BLaER1 (cell line): ENCODE measurements at regions not wholly inside any gene's neighbourhood (a gene's known extent, or its start where the extent isn't known, plus 50 kb on each side); places are given as distances from the start of the nearest gene placed in this dataset.
"Not testable (repeated sequence)": the region's sequence is repeated elsewhere in the genome, so short reads cannot be mapped to it uniquely, and the experiment has no call there.

Experiments used
- H3K27ac ChIP-seq: shearing (Covaris generic); formaldehyde crosslinking; 2 replicates; pipeline ENCODE4 v1.8.1; 2022
- H3K27me3 ChIP-seq: shearing (Covaris generic); formaldehyde crosslinking; 2 replicates; pipeline ENCODE4 v1.8.1; 2022
- H3K36me3 ChIP-seq: shearing (Covaris generic); formaldehyde crosslinking; 2 replicates; pipeline ENCODE4 v1.8.1; 2022
- H3K4me1 ChIP-seq: shearing (Covaris generic); formaldehyde crosslinking; 2 replicates; pipeline ENCODE4 v1.8.1; 2022
- H3K4me2 ChIP-seq: shearing (Covaris generic); formaldehyde crosslinking; 2 replicates; pipeline ENCODE4 v1.8.1; 2022
- H3K4me3 ChIP-seq: shearing (Covaris generic); formaldehyde crosslinking; 2 replicates; pipeline ENCODE4 v1.8.1; 2022
- H3K9ac ChIP-seq: shearing (Covaris generic); formaldehyde crosslinking; 2 replicates; pipeline ENCODE4 v1.8.1; 2022
- H3K9me3 ChIP-seq: shearing (Covaris generic); formaldehyde crosslinking; 2 replicates; pipeline ENCODE4 v1.8.1; 2022
- H4K20me1 ChIP-seq: shearing (Covaris generic); formaldehyde crosslinking; 2 replicates; pipeline ENCODE4 v1.8.1; 2022
- Cebpa-rat ChIP-seq: shearing (Covaris generic); IDR thresholded peaks from 2 replicates; pipeline ENCODE4 v1.8.1; 2022

DNA sequence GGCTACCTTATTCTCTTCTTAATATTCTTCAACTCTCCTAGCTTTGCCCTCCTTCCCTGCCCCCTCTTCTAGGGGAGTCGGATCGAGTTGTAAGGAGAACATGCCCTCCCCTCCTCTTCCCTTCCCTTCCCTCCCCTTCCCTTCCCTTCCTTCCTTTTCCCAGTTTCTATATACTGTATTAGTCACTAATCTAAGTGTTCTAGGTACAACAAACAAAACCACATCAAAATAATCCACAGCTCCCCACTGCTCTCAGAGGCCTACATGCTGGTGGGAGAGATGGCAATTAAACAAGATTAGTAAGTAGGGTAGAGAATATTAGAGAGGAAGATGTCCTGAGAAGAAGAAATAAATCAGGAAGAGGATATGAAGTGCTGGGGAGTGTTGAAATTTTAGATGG, 119.9 kb upstream of the PZP start:
- TF ChIP-seq Cebpa-rat: no peak
- peaks cover 16% of the 10 kb centered on the region for H3K4me1 ChIP-seq

DNA sequence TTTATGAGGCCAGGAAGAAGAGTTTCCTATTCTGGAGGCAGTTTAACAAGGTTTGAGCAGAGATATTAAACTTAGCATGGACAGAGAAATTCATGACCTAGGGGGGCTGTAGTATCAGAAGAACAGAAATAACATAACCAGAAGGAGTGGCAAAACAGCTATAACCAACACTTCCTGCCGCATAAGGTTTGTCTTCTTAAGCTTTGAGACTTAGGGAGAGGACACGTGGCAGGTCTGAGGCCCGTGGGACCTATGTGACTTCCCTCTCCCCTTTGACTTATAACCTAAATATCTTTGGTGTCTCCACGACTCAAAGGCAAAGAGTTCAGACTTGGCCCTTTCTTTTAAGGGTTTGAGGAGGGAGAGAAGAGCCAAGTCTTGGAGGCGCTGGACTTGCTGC, 119.1 kb upstream of the PZP start:
- H3K4me3 ChIP-seq: no peak overlapping the region
- H3K27me3 ChIP-seq: no peaks in the 10 kb centered on the region
- H3K9ac ChIP-seq: no peak overlapping the region
- H3K27ac ChIP-seq: no peak overlapping the region; the same call in 1 of the 2 replicates
- H3K4me2 ChIP-seq: peak overlapping the region; percentile 43
- peaks cover 16% of the 10 kb centered on the region for H3K4me1 ChIP-seq
- no peak for TF ChIP-seq Cebpa-rat
- H3K36me3 ChIP-seq: no peaks in the 10 kb centered on the region
- no peaks in the 10 kb centered on the region for H3K9me3 ChIP-seq
- H4K20me1 ChIP-seq: no peaks in the 10 kb centered on the region

More for the DNA sequence above, 119.9 kb upstream of the PZP start:
- Histone ChIP-seq H3K9ac (no peak overlapping the region), H3K27me3 (no peaks in the 10 kb centered on the region), H3K36me3 (no peaks in the 10 kb centered on the region), H3K4me2 (no peak overlapping the region), H4K20me1 (no peaks in the 10 kb centered on the region), H3K9me3 (no peaks in the 10 kb centered on the region), H3K27ac (no peak overlapping the region), H3K4me3 (no peak overlapping the region)

DNA sequence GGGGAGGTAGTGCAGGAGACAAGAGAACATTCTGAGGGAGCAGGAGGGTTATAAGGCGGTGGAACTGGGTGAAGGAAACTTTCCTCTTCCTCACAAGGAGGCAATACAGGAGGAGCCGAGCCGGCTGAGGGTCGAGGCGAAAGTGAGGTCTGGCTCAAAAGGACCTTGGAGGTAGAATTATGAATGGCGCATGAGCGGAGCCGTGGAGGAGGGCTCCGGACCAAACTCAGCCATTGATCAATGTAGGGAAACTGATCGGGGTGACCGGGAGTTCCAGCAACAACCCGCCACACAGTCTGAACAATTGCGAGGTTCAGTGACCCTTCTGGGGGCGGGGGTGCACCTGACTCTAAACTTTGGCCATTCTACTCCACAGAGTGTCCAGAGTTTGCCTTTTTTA, 118.7 kb upstream of the PZP start:
- Histone ChIP-seq H3K4me1 (peaks cover 16% of the 10 kb centered on the region), H3K4me2 (peak overlapping the region; percentile 43)
- not testable (repeated sequence) for H3K27ac ChIP-seq, H3K27me3 ChIP-seq, H4K20me1 ChIP-seq, H3K36me3 ChIP-seq, H3K9ac ChIP-seq, H3K9me3 ChIP-seq, H3K4me3 ChIP-seq

DNA sequence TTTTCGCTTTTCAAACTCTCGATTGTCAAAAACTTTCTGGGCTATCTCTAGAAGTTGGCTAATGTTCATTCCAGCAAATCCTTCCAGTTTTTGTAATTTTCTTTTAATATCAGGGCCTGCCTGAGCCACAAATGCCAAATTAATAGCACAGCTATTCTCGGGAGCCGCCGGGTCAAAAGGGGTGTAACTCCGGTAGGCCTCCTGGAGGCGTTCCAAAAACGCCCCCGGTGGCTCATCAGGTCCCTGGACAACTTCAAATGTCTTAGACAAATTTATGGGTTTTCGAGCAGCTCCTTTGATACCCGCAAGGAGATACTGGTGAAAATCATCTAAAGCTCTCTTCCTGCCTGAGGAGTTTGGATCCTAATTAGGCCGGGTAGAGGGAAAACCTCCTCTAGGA, 117.9 kb upstream of the PZP start:
- Histone ChIP-seq H3K27ac (no peak overlapping the region), H3K36me3 (no peaks in the 10 kb centered on the region), H3K9ac (no peak overlapping the region), H3K4me2 (no peak overlapping the region), H4K20me1 (no peaks in the 10 kb centered on the region), H3K9me3 (no peaks in the 10 kb centered on the region), H3K4me3 (no peak overlapping the region), H3K4me1 (peaks cover 16% of the 10 kb centered on the region), H3K27me3 (no peaks in the 10 kb centered on the region)
- no peak for TF ChIP-seq Cebpa-rat

DNA sequence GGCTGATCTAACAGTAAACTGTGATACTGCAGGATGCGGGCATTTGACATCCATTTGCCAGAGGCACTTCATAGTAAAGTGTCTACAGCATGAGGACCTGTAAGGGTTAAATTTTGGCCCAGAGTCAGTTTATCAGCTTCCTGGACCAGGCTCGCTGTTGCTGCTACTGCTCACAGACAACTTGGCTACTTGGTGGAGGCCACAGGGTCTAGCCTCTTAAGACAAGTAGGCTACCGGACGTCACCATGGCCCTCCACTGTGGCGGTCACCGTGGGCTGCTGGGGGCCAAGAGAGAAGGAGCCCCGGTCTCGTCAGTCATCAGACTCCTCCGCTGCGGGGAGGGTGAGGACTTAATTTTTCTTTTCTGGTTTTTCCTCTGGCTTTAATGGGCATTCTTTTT, 117.3 kb upstream of the PZP start:
- Histone ChIP-seq H3K4me2 (no peak overlapping the region), H4K20me1 (no peaks in the 10 kb centered on the region), H3K27me3 (no peaks in the 10 kb centered on the region), H3K9me3 (no peaks in the 10 kb centered on the region), H3K4me1 (peaks cover 16% of the 10 kb centered on the region), H3K27ac (no peak overlapping the region), H3K4me3 (no peak overlapping the region), H3K36me3 (no peaks in the 10 kb centered on the region), H3K9ac (no peak overlapping the region)
- TF ChIP-seq Cebpa-rat: no peak

DNA sequence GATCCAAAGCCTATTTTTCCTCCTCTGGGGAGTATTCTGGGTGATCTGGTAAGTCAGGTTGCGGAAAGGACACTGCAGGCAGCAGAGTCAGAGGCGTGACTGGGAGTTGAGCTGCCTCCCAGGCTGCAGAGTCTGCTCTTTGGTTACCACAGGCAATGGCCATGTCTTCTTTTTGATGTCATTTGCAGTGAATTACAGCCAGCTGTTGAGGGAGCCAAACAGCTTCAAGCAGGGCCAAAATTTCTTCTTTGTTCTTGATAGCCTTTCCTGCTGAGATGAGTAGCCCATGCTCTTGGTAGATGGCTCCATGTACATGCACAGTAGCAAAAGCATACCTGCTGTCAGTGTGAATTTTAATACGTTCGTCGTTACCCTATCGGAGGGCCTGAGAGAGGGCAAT, 116.6 kb upstream of the PZP start:
- H4K20me1 ChIP-seq: no peaks in the 10 kb centered on the region
- H3K9me3 ChIP-seq: no peaks in the 10 kb centered on the region
- no peak overlapping the region for H3K27ac ChIP-seq
- H3K9ac ChIP-seq: no peak overlapping the region
- no peak overlapping the region for H3K4me3 ChIP-seq
- H3K4me1 ChIP-seq: peaks cover 21% of the 10 kb centered on the region
- no peak for TF ChIP-seq Cebpa-rat
- H3K4me2 ChIP-seq: no peak overlapping the region
- H3K27me3 ChIP-seq: no peaks in the 10 kb centered on the region
- H3K36me3 ChIP-seq: no peaks in the 10 kb centered on the region

DNA sequence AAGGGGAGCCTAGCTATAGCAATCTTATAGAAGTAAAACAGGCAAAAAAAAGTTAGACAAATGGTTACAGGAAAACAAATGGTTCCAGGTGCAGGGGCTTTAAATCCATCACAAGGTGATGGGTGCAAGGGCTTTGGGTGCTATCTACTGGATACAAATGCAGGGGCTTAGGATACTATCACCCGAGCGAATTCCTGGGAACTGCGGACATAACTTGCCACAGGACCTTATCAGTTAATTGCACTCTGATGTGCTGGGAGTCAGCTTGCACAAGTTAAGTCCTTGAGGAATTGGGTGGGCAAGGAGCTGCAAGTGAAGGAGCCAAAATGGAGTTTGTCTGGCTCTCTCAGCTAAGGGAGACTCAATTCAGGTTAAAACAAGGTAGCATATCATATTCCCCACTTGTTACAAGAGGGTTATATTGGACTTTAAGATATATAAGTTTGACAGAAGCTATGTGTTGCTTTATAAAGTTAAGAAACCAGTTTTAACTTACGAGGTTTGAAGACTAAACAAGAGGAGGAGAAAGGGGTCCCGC, 115.0 kb upstream of the PZP start:
- H3K27ac ChIP-seq: no peak overlapping the region
- no peak overlapping the region for H3K9ac ChIP-seq
- H4K20me1 ChIP-seq: no peaks in the 10 kb centered on the region
- no peaks in the 10 kb centered on the region for H3K9me3 ChIP-seq
- no peak for TF ChIP-seq Cebpa-rat
- H3K4me3 ChIP-seq: no peak overlapping the region
- H3K27me3 ChIP-seq: no peaks in the 10 kb centered on the region
- no peak overlapping the region for H3K4me2 ChIP-seq
- H3K36me3 ChIP-seq: no peaks in the 10 kb centered on the region
- H3K4me1 ChIP-seq: peaks cover 34% of the 10 kb centered on the region

DNA sequence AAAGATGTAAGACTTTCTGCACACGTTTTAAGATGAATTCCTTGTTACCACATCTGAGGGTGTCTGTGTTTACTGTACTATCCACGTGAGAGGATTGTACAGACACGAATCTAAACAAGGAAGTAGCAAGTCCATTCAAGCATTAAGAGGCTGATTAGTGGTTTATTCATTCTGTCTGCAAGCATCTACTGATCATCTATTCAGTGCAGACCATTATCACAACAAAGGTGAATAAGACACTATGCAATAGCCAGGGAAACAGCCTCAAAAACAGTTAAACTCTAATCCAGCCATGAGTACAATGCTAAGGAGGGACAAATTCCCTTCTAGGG, 111.6 kb upstream of the PZP start:
- no peaks in the 10 kb centered on the region for H3K9me3 ChIP-seq
- no peaks in the 10 kb centered on the region for H4K20me1 ChIP-seq
- no peak for TF ChIP-seq Cebpa-rat
- H3K9ac ChIP-seq: no peak overlapping the region
- peaks cover 17% of the 10 kb centered on the region for H3K4me1 ChIP-seq
- H3K27me3 ChIP-seq: no peaks in the 10 kb centered on the region
- H3K27ac ChIP-seq: no peak overlapping the region
- H3K4me2 ChIP-seq: peak overlapping the region; percentile 57
- no peak overlapping the region for H3K4me3 ChIP-seq
- no peaks in the 10 kb centered on the region for H3K36me3 ChIP-seq

DNA sequence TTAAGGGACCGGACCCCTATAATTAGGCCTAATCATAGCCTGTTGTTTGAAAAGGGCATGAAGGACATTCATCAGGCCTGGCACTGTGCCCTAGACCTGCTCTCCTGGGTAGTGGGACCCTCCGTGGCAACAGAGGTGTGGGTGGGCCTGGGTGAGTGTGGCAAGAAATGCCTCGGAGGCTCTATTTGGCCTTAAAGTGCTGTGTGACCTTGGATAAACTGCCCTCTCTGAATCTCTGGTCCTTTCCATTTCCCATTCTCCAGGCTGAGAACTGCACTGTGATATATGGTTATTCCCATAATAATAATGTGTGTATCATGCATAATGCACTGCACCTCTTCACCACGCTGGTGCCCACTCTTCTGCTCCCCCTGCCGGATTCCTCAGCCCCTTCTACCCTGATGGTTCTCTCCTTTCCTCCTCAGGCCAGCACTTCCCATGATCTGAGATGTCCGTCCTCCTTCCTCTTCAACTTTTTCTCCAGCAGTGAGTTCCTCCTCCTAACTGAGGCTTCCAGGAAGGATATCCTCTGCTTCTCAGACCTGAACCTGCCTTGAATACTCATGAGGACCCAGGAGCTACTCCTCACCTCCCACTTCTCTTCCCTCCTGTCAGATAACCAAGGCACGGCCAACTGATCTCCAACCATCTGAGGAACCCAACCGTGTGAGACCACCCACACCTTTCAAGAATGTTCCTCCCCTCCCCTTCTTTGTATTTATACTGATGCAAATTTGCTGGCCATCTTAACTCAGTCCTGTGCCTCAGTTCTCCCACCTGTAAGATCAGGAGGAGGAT, 111.0 kb upstream of the PZP start:
- Histone ChIP-seq H3K27me3 (no peaks in the 10 kb centered on the region), H3K9ac (no peak overlapping the region), H4K20me1 (no peaks in the 10 kb centered on the region), H3K9me3 (no peaks in the 10 kb centered on the region), H3K4me3 (no peak overlapping the region), H3K4me2 (peak overlapping the region; percentile 57), H3K27ac (no peak overlapping the region), H3K4me1 (peaks cover 17% of the 10 kb centered on the region), H3K36me3 (no peaks in the 10 kb centered on the region)
- TF ChIP-seq Cebpa-rat: no peak

DNA sequence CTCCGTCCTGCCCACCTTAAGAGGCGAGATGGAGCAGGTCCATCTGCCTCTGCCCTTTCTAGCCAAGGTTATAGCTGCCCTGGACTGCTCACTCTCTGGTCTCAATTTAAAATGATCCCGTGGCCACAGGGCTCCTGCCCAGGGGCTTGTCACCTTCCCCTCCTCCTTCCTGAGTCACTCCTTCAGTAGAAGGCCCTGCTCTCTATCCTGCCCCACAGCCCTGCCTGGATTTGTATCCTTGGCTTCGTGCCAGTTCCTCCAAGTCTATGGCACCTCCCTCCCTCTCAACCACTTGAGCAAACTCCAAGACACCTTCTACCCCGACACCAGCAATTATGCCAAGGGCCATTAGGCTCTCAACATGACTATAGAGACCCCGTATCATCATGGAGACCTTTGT, 105.3 kb upstream of the PZP start:
- not testable (repeated sequence) for H3K4me3 ChIP-seq, H3K9ac ChIP-seq, H3K27me3 ChIP-seq, H4K20me1 ChIP-seq, H3K4me1 ChIP-seq, H3K4me2 ChIP-seq, H3K27ac ChIP-seq, H3K9me3 ChIP-seq
- peaks cover 28% of the 10 kb centered on the region for H3K36me3 ChIP-seq

DNA sequence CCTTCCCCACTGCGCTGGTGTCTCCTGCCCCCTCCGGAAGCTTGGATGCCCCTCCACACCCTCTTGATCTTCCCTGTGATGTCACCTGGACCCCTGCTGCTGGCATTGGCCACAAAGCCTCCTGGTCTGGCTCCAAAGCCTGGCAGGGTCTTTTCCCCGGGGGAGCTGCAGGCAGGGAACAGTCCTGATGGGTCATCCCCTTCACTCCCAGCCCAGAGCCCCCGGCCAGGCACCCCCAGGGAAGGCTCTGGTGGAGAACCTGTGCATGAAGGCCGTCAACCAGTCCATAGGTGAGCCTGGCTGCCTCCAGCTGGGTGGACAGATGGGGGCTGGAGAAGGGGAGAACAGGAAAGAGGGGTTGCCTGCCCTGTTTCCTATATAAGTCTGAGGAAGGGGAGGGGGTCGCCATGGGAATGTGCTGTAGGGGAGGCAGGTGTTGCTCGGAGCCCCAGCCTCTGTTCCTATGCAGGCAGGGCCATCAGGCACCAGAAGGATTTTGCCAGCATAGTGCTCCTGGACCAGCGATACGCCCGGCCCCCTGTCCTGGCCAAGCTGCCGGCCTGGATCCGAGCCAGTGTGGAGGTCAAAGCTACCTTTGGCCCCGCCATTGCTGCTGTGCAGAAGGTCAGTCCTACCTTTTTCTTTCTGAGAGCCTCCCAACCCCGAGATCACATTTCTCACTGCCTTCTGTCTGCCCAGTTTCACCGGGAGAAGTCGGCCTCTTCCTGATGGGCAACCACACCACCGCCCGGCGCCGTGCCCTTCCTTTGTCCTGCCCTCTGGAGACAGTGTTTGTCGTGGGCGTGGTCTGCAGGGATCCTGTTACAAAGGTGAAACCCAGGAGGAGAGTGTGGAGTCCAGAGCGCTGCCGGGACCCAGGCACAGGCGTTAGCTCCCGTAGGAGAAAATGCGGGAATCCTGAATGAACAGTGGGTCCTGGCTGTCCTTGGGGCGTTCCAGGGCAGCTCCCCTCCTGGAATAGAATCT, 104.5 kb upstream of the PZP start:
- H4K20me1 ChIP-seq, H3K9me3 ChIP-seq, H3K4me2 ChIP-seq, H3K9ac ChIP-seq, H3K4me1 ChIP-seq, H3K27ac ChIP-seq, H3K27me3 ChIP-seq, H3K4me3 ChIP-seq: not testable (repeated sequence)
- H3K36me3 ChIP-seq: peaks cover 29% of the 10 kb centered on the region

DNA sequence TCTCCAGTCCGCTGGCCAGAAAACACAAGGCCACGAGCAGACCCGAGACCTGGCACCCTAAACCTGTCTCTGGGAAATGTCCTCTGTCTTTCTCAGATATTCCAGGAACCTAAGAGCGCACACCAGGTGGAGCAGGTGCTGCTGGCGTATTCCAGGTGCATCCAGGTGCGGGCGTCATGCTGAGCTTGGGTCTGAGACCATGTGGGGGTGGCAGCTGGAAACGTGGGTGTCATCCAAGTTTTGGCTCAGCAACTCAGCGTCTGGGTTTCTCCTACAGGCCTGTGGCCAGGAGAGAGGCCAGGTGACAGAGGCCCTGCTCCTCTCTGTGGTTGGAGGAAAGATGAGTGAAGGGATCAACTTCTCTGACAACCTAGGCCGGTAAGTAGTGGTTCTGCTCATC, 103.3 kb upstream of the PZP start:
- not testable (repeated sequence) for H3K27ac ChIP-seq, H3K9me3 ChIP-seq, H3K27me3 ChIP-seq

DNA sequence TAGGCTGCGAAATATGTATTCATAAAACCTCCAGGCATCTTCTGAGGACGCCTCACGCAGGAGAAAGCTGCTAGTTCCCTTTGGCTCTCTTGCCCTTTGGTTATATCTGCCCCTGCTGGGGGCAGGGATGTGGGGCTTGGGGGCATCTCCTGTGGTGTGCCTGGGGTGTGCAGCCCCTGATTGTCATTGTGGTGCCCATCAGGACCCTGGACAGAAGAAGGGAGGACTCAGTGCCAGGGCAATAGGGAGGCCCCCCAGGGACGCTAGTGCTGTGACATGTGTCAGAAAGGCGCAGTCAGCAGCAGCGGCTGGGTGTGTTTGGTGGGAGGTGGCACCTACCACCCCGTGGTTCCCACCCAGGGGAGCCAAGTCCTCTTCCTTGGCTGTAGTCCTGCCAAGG, 102.5 kb upstream of the PZP start:
- H3K9me3 ChIP-seq, H3K27me3 ChIP-seq, H4K20me1 ChIP-seq, H3K27ac ChIP-seq, H3K4me2 ChIP-seq, H3K4me3 ChIP-seq, H3K4me1 ChIP-seq, H3K9ac ChIP-seq: not testable (repeated sequence)
- peaks cover 36% of the 10 kb centered on the region for H3K36me3 ChIP-seq

More for the DNA sequence above, 103.3 kb upstream of the PZP start:
- not testable (repeated sequence) for H3K4me2 ChIP-seq, H3K4me1 ChIP-seq, H4K20me1 ChIP-seq, H3K4me3 ChIP-seq, H3K9ac ChIP-seq
- peaks cover 36% of the 10 kb centered on the region for H3K36me3 ChIP-seq

DNA sequence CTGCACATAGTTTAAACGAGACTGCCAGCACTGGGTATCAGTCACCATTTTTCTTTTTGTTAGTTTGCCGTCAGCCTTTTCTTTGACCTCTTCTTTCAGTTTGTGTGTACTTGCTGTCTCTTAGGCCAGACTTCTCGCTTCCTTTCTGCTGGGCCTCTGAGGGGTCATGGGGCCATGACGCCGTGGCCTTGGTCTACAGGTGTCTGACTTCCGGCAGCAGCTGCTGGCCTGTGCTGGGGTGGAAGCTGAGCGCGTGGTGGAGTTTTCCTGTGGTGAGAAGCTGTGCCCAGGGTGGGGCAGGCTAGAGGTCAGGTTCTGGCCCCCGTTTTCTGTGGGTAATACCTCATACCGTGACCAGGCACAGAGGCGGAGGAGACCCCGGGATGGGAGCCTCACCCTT, 101.6 kb upstream of the PZP start:
- H4K20me1 ChIP-seq, H3K9ac ChIP-seq, H3K4me3 ChIP-seq, H3K27ac ChIP-seq, H3K9me3 ChIP-seq, H3K4me1 ChIP-seq, H3K4me2 ChIP-seq, H3K27me3 ChIP-seq: not testable (repeated sequence)
- peaks cover 42% of the 10 kb centered on the region for H3K36me3 ChIP-seq
